Bronchial epithelial cell (primary cell): ENCODE measurements at regions not wholly inside any gene's neighbourhood (a gene's known extent, or its start where the extent isn't known, plus 50 kb on each side); places are given as distances from the start of the nearest gene placed in this dataset.

Experiments
- DNase-seq: peaks from one replicate; pipeline ENCODE4 v3.0.0-alpha.2; 2010; ENCODE audit warnings: low read depth
- FAIRE-seq: peaks from 2 replicates; lab custom pipeline; 2011; peaks lifted over from hg19 to GRCh38; lab: Jason Lieb, UNC
- H3K27me3 ChIP-seq: 2 replicates; pipeline ENCODE4 v1.5.1; 2011; ENCODE audit warnings: low read length; ENCODE audit not compliant: control insufficient read depth, insufficient read depth
- H3K36me3 ChIP-seq: 2 replicates; pipeline ENCODE4 v1.5.1; 2011; ENCODE audit warnings: low read length; ENCODE audit not compliant: control insufficient read depth, insufficient read depth
- H3K4me3 ChIP-seq: 2 replicates; pipeline ENCODE4 v1.5.1; 2011; ENCODE audit warnings: mild to moderate bottlenecking, low read depth, low read length, control low read depth
- CTCF ChIP-seq: IDR thresholded peaks from 2 replicates; pipeline ENCODE4 v1.5.1; 2011; ENCODE audit warnings: mild to moderate bottlenecking, moderate library complexity, low read length, control low read depth, inconsistent platforms; ENCODE audit not compliant: insufficient read depth, severe bottlenecking

DNA sequence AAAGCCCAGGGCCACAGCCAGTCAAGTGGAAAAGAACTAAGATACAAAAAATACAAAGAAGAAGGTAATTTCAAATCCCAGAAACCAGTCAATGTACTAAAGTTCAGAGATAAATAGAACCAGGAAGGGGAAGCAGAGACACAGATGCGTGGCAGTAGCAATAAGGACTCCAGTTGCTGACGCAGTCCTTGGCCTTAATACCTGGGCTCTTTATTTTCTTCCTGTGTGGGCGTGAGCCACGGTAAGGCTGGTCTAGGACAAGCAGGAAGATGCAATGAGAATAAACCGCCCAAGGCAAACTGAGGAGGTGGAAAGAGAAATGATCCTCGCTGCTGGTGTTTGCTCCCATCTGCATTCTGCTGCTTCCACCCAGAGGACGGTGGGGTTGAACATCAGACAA lies 65.6 kb upstream of the PLXNA2 start:
- FAIRE-seq: no peak
- H3K4me3 ChIP-seq: no peak overlapping the region
- H3K27me3 ChIP-seq: peaks cover 2% of the 10 kb centered on the region
- no peaks in the 10 kb centered on the region for H3K36me3 ChIP-seq
- peak; percentile 2 for DNase-seq
- no peak for TF ChIP-seq CTCF

DNA sequence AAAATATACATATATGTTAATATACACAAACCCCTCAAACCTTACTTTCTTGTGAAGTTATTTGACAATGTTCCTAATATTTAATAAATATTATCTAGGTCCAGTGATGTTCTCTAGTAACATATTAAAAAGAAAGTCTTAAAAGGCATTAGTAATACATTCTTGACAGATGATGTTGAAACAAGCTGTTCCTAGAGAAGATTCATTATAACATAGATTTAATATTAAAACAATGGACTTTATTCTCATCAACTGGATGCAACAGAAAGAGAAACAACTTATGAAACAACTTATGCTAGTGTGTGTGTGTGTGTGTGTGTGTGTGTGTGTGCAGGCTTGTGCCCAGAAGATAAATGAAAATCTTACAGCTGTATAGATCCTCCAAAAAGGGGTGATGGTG lies 68.5 kb upstream of the PLXNA2 start:
- Histone ChIP-seq H3K4me3 (no peak overlapping the region), H3K27me3 (peaks cover 4% of the 10 kb centered on the region), H3K36me3 (no peaks in the 10 kb centered on the region)
- DNase-seq: no peak
- FAIRE-seq: no peak
- no peak for TF ChIP-seq CTCF

DNA sequence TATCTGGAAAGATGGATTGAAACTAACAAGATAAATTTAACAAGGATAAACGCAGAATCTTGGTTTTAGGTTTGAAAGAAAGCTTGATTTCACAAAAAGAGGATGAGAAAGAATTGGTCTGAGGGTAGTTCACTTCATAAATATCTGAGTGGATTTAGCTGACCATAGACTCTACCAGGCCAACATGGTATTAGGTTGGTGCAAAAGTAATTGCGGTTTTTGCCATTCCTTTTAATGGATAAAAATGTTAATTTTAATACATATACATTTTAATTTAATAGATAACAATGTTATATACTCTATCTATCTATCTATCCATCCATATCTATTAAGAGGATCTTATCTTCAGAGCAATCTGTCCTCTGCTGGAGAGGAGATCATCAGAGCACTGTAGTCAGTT lies 70.2 kb upstream of the PLXNA2 start:
- FAIRE-seq: no peak
- TF ChIP-seq CTCF: no peak
- peaks cover 5% of the 10 kb centered on the region for H3K27me3 ChIP-seq

GRCh38 chr1:208318150-208318734 lies 74.1 kb upstream of the PLXNA2 start:
- peaks cover 6% of the 10 kb centered on the region for H3K27me3 ChIP-seq
- no peak for TF ChIP-seq CTCF
- H3K36me3 ChIP-seq: no peaks in the 10 kb centered on the region
- DNase-seq (peak; percentile 90), FAIRE-seq (peak; percentile 7)
- H3K4me3 ChIP-seq: no peak overlapping the region

More for the DNA sequence above, 70.2 kb upstream of the PLXNA2 start:
- no peak for DNase-seq
- Histone ChIP-seq H3K36me3 (no peaks in the 10 kb centered on the region), H3K4me3 (no peak overlapping the region)

GRCh38 chr1:208324005-208324404 lies 79.8 kb upstream of the PLXNA2 start:
- DNase-seq (no peak), FAIRE-seq (no peak)
- H3K27me3 ChIP-seq: peaks cover 6% of the 10 kb centered on the region
- no peaks in the 10 kb centered on the region for H3K36me3 ChIP-seq
- H3K4me3 ChIP-seq: no peak overlapping the region
- TF ChIP-seq CTCF: no peak

GRCh38 chr1:208326033-208326432 lies 81.8 kb upstream of the PLXNA2 start:
- Histone ChIP-seq H3K27me3 (peaks cover 4% of the 10 kb centered on the region), H3K36me3 (no peaks in the 10 kb centered on the region), H3K4me3 (no peak overlapping the region)
- no peak for TF ChIP-seq CTCF
- peak; percentile 40 for FAIRE-seq
- peak; percentile 4 for DNase-seq
